ENCODE measurements at regions not wholly inside any gene's neighbourhood (a gene's known extent, or its start where the extent isn't known, plus 50 kb on each side); places are given as distances from the start of the nearest gene placed in this dataset.
"Not testable (repeated sequence)": the region's sequence is repeated elsewhere in the genome, so short reads cannot be mapped to it uniquely, and the experiment has no call there.

GRCh38 chr3:163172513-163172912 is 1675.9 kb downstream of the OTOL1 start:
- not testable (repeated sequence) for TF ChIP-seq POLR2A, POLR2AphosphoS5, EP300 (IDR thresholded peaks at IDR 0.05)
- TF ChIP-seq, protein P1, sequence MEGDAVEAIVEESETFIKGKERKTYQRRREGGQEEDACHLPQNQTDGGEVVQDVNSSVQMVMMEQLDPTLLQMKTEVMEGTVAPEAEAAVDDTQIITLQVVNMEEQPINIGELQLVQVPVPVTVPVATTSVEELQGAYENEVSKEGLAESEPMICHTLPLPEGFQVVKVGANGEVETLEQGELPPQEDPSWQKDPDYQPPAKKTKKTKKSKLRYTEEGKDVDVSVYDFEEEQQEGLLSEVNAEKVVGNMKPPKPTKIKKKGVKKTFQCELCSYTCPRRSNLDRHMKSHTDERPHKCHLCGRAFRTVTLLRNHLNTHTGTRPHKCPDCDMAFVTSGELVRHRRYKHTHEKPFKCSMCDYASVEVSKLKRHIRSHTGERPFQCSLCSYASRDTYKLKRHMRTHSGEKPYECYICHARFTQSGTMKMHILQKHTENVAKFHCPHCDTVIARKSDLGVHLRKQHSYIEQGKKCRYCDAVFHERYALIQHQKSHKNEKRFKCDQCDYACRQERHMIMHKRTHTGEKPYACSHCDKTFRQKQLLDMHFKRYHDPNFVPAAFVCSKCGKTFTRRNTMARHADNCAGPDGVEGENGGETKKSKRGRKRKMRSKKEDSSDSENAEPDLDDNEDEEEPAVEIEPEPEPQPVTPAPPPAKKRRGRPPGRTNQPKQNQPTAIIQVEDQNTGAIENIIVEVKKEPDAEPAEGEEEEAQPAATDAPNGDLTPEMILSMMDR (IDR thresholded peaks at IDR 0.05), result not testable (repeated sequence)
